ENCODE measurements at regions not wholly inside any gene's neighbourhood (a gene's known extent, or its start where the extent isn't known, plus 50 kb on each side); places are given as distances from the start of the nearest gene placed in this dataset.

DNA sequence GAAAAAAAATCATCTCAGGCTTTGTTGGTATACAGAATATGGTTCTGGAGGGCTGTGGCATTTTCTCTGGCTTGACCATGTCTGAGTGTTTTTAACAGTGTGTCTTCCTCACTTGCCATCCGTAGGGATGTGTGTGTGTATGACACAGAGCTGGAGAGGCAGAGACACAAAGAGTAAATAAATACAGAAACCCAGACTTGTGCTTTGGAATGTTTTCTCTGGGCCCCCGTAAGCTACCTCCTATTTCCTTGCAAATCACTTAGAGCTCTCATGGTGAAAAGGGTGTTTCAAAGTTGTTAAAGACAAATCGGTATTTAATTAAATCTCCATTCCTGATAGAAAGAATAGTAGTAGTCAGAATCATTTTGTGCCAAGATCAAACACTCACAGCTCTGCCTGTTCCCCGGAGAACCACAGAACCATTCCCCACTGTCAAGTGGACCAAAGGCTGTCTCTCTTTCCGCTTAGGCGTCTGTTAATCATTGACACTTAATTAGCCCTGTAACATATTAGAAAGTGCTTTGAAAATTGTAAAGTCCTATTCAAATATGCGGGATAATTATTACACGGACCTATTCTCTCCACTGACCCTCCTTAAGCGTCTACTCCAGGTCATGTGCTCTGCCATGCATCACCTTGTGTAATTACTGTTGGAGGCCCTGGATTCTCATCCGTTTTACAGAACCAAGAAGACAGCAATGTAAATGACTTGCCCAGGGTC is 313.6 kb upstream of the TLE3 start:
- no peak overlapping the region for H3K4me3 ChIP-seq (ENCODE audit: low read depth, poor library complexity, severe bottlenecking)
- no peak for DNase-seq (ENCODE audit: low spot score in 2 of 2)
- TF ChIP-seq, protein P1, sequence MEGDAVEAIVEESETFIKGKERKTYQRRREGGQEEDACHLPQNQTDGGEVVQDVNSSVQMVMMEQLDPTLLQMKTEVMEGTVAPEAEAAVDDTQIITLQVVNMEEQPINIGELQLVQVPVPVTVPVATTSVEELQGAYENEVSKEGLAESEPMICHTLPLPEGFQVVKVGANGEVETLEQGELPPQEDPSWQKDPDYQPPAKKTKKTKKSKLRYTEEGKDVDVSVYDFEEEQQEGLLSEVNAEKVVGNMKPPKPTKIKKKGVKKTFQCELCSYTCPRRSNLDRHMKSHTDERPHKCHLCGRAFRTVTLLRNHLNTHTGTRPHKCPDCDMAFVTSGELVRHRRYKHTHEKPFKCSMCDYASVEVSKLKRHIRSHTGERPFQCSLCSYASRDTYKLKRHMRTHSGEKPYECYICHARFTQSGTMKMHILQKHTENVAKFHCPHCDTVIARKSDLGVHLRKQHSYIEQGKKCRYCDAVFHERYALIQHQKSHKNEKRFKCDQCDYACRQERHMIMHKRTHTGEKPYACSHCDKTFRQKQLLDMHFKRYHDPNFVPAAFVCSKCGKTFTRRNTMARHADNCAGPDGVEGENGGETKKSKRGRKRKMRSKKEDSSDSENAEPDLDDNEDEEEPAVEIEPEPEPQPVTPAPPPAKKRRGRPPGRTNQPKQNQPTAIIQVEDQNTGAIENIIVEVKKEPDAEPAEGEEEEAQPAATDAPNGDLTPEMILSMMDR (IDR thresholded peaks at IDR 0.05): no peak
- TF ChIP-seq POLR2A (IDR thresholded peaks at IDR 0.05): no peak
- whole genome bisulfite sequencing, 2 donors: 87 to 89% methylated on average over 10 of the region's 10 CpGs
- intact Hi-C loops (cut with DNase I; ENCODE audit: low total_unique reads): no loop called here

DNA sequence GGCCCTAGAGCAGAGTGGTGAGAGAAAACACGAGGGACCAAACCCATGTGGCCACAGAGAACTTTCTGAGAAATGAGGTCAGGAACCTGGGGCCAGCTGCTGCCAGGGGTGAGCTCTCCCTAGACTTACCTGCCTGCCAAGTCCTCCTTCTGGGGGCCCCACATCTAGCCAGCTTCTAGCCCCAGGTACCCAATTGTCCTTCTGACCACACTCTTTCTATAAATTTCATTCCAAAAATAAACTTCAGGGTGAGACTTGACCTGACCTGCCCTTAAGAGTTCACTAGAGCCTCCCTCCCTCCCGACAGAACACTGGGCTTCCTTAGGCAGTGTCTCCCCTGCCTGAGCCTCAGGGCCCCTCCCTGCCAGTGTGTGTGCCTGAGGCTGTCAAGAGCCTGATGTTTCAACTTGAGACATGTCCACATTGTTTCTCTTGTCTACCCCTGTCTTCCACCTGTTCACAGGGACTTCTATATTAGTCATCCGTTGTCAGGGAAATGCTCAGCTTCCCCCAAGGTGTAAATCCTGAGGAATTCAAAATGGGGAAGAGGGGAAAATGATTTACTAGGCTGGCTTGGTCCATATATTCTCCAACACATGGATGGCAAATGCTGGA is 312.8 kb upstream of the TLE3 start:
- no peak overlapping the region for H3K4me3 ChIP-seq (ENCODE audit: low read depth, poor library complexity, severe bottlenecking)
- intact Hi-C loops (cut with DNase I; ENCODE audit: low total_unique reads): no loop called here
- DNase-seq (ENCODE audit: low spot score in 2 of 2): no peak
- no peak for TF ChIP-seq POLR2A (IDR thresholded peaks at IDR 0.05)
- TF ChIP-seq, protein P1 (IDR thresholded peaks at IDR 0.05): no peak
- 58 to 65% methylated on average over 3 of the region's 3 CpGs for WGBS, 2 donors

DNA sequence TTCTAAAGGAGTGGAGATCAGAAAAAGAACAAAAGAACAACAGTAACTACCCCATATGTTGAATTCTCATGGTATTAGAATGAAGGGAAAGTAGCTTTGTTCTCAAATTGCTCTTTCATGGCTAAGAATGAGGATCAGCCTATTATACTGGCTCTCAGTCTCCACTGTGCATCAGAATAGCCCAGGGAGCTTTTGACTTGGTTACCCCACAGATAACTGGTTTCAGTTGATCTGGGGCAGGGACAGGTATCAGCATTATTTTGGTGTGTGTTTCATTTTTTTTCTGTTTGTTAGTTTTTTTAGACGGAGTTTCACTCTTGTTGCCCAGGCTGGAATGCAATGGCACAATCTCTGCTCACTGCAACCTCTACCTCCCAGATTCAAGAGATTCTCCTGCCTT is 311.7 kb upstream of the TLE3 start:
- TF ChIP-seq, protein P1 (IDR thresholded peaks at IDR 0.05): no peak
- no peak for TF ChIP-seq POLR2A (IDR thresholded peaks at IDR 0.05)
- no peak overlapping the region for H3K4me3 ChIP-seq (ENCODE audit: low read depth, poor library complexity, severe bottlenecking)
- WGBS, 2 donors: 88 to 100% methylated on average over 1 of the region's 1 CpG
- intact Hi-C loops (cut with DNase I; ENCODE audit: low total_unique reads): no loop called here
- DNase-seq (ENCODE audit: low spot score in 2 of 2): no peak

DNA sequence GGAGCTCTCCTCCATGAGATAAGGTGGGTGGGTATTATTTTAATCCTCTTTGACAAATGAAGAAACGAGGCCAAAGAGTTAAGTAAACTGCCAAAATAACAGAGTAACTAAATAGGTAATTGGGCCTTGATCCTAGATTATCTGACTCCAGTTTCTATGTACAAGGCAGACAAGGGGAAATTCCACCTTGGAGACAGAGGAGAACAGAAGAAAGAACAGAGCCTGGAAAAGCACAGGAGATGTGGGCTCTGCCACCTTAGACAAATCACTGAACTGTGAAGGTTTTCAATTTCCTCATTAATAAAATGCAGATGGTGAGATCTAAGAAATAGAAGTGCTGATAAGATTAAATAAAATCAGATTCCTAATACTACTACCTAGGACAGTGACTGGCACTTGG is 310.2 kb upstream of the TLE3 start:
- TF ChIP-seq, protein P1 (IDR thresholded peaks at IDR 0.05): no peak
- TF ChIP-seq POLR2A (IDR thresholded peaks at IDR 0.05): no peak
- 67 to 76% methylated on average over 1 of the region's 1 CpG for WGBS, 2 donors
- DNase-seq (ENCODE audit: low spot score in 2 of 2): no peak
- no peak overlapping the region for H3K4me3 ChIP-seq (ENCODE audit: low read depth, poor library complexity, severe bottlenecking)
- intact Hi-C loops (cut with DNase I; ENCODE audit: low total_unique reads): no loop called here

DNA sequence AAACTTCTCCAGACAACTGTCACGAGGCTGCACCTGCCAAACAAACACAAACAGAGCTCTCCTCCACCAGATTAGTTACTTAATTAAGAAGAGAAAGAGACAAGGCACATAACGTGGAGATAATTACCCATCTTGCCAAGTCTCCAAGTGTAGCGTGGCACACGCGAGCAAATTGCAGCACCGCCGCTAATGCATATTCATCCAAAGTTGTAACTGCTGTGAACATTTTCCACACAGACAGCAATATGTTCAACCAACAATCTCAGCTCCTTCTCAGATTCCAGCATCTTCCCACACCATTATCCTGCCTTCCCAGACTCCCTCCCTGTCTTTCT is 309.6 kb upstream of the TLE3 start:
- WGBS, 2 donors: 41 to 52% methylated on average over 7 of the region's 7 CpGs
- DNase-seq (ENCODE audit: low spot score in 2 of 2): no peak
- intact Hi-C loops (cut with DNase I; ENCODE audit: low total_unique reads): no loop called here
- no peak overlapping the region for H3K4me3 ChIP-seq (ENCODE audit: low read depth, poor library complexity, severe bottlenecking)
- TF ChIP-seq, protein P1 (IDR thresholded peaks at IDR 0.05): no peak
- TF ChIP-seq POLR2A (IDR thresholded peaks at IDR 0.05): no peak
